Renal pelvis (tissue), 1 donor: ENCODE measurements at regions not wholly inside any gene's neighbourhood (a gene's known extent, or its start where the extent isn't known, plus 50 kb on each side); places are given as distances from the start of the nearest gene placed in this dataset.
"Not testable (repeated sequence)": the region's sequence is repeated elsewhere in the genome, so short reads cannot be mapped to it uniquely, and the experiment has no call there.

Source experiments
- DNase-seq: peaks from one replicate; pipeline ENCODE4 v3.0.0-alpha.2; 2013

GRCh38 chr6:74631564-74631963 lies 574.3 kb downstream of the COL12A1 start:
- DNase-seq, result no peak

- DNase-seq, result no peak
Measured at GRCh38 chr6:74626288-74626687, 579.6 kb downstream of the COL12A1 start.

- no peak for DNase-seq
Measured at GRCh38 chr6:74623027-74623426, 582.8 kb downstream of the COL12A1 start.

GRCh38 chr6:74611220-74611619 lies 594.6 kb downstream of the COL12A1 start:
- DNase-seq, result no peak

GRCh38 chr6:74610352-74610751 lies 595.5 kb downstream of the COL12A1 start:
- DNase-seq, result no peak

- no peak for DNase-seq
Measured at GRCh38 chr6:74609871-74610270, 596.0 kb downstream of the COL12A1 start.

GRCh38 chr6:74607934-74608333 lies 597.9 kb downstream of the COL12A1 start:
- no peak for DNase-seq

- DNase-seq, result no peak
Measured at GRCh38 chr6:74607468-74607867, 598.4 kb downstream of the COL12A1 start.

GRCh38 chr6:74606582-74607071 lies 599.2 kb downstream of the COL12A1 start:
- no peak for DNase-seq

GRCh38 chr6:74605922-74606581 lies 599.8 kb downstream of the COL12A1 start:
- no peak for DNase-seq

GRCh38 chr6:74604279-74604678 lies 601.6 kb downstream of the COL12A1 start:
- no peak for DNase-seq

GRCh38 chr6:74603322-74604076 lies 602.4 kb downstream of the COL12A1 start:
- no peak for DNase-seq

GRCh38 chr6:74602206-74602605 lies 603.6 kb downstream of the COL12A1 start:
- no peak for DNase-seq

GRCh38 chr6:74598462-74599393 lies 607.1 kb downstream of the COL12A1 start:
- DNase-seq, result no peak

GRCh38 chr6:74597840-74598239 lies 608.0 kb downstream of the COL12A1 start:
- no peak for DNase-seq

- no peak for DNase-seq
Measured at GRCh38 chr6:74597266-74597665, 608.6 kb downstream of the COL12A1 start.

GRCh38 chr6:74596588-74596987 lies 609.3 kb downstream of the COL12A1 start:
- DNase-seq, result no peak

- not testable (repeated sequence) for DNase-seq
Measured at GRCh38 chr6:74594350-74594749, 611.5 kb downstream of the COL12A1 start.

- no peak for DNase-seq
Measured at GRCh38 chr6:74588094-74588832, 617.6 kb downstream of the COL12A1 start.

- DNase-seq, result no peak
Measured at GRCh38 chr6:74587386-74587785, 618.5 kb downstream of the COL12A1 start.

- DNase-seq, result no peak
Measured at GRCh38 chr6:74585753-74586152, 620.1 kb downstream of the COL12A1 start.

- no peak for DNase-seq
Measured at GRCh38 chr6:74581681-74582080, 624.2 kb downstream of the COL12A1 start.
